ENCODE measurements at regions not wholly inside any gene's neighbourhood (a gene's known extent, or its start where the extent isn't known, plus 50 kb on each side); places are given as distances from the start of the nearest gene placed in this dataset.

- no peak for TF ChIP-seq GATA2 (IDR thresholded peaks at IDR 0.05; ENCODE audit: low read depth, low read length)
- no peak for TF ChIP-seq GATA3 (IDR thresholded peaks at IDR 0.05; ENCODE audit: low read depth, low read length)
Observed at GRCh38 chr5:91910655-91911054, 527.5 kb upstream of the ARRDC3 start.
